Psoas muscle (tissue), 7 donors: ENCODE measurements at regions not wholly inside any gene's neighbourhood (a gene's known extent, or its start where the extent isn't known, plus 50 kb on each side); places are given as distances from the start of the nearest gene placed in this dataset.

Experiments
- ATAC-seq, 4 donors: fragments of 200-7000 bp; cut with Tn5 transposase; one replicate each; pipeline ENCODE4 v1.9.1; 2020; ENCODE audit warnings: moderate library complexity in 3 of 4, mild to moderate bottlenecking in 2 of 4
- DNase-seq, 2 donors: peaks; one replicate each; pipeline ENCODE4 v3.0.0-alpha.2; 2020
- H3K27ac ChIP-seq: fragments of 200-600 bp; one replicate; pipeline ENCODE4 v1.8.0; 2022
- H3K27me3 ChIP-seq, 3 donors: fragments of 200-600 bp in 1 of 3; one replicate each; pipeline versions ENCODE4 v1.6.1 to v1.8.0; 2013 to 2022; ENCODE audit warnings: low read length in 2 of 3, mild to moderate bottlenecking in 2 of 3, moderate library complexity in 1 of 3; ENCODE audit not compliant: insufficient read depth in 3 of 3
- H3K36me3 ChIP-seq, 2 donors: fragments of 200-600 bp in 1 of 2; one replicate each; pipeline versions ENCODE4 v1.6.1 to v1.8.0; 2013 to 2022; ENCODE audit warnings: low read depth in 1 of 2, mild to moderate bottlenecking in 1 of 2, moderate library complexity in 1 of 2; ENCODE audit not compliant: insufficient read depth in 1 of 2
- H3K4me1 ChIP-seq: fragments of 200-600 bp; one replicate; pipeline ENCODE4 v1.8.0; 2022
- H3K4me3 ChIP-seq: fragments of 200-600 bp; one replicate; pipeline ENCODE4 v1.8.0; 2022; ENCODE audit warnings: mild to moderate bottlenecking
- H3K9me3 ChIP-seq: fragments of 200-600 bp; one replicate; pipeline ENCODE4 v1.8.0; 2022
- CTCF ChIP-seq: fragments of 200-600 bp; IDR thresholded peaks from one replicate; pipeline ENCODE4 v1.8.0; 2022; ENCODE audit warnings: antibody characterized with exemption
- WGBS, 3 donors: extraction: QIAGEN DNeasy Blood & Tissue Kit; methylation state at CpG; one replicate each; pipeline versions ENCODE4 v1.1.6 to v1.1.7; 2013; 5-methylcytosine and 5-hydroxymethylcytosine counted together
- intact Hi-C, 2 donors: fragments of 100-400 bp; cut with DNase I; formaldehyde crosslinking; loops; one replicate each; pipeline versions ENCODE4 v1.11.0 to v1.14.2; 2022
- donor health status: healthy with polysubstance abuse.
- donor health status: DM: no; HTN: no; CAD: no; lungs with moderate emphysema.
- donor health status: Bipolar disorder and iron deficiency.
- donor health status: healthy.
- donor health status: DM: yes; HTN: yes; CAD: no.
- donor health status: DM: no; HTN: no; CAD: no.
- donor health status: DM: yes; HTN: yes; CAD: no.

- TF ChIP-seq CTCF: no peak
- H3K27ac ChIP-seq: no peak overlapping the region
- H3K36me3 ChIP-seq: no peaks in the 10 kb centered on the region
- 59 to 72% (median 65%) methylated on average over 3 of the region's 3 CpGs for WGBS, 3 donors
- no peak for DNase-seq
- H3K9me3 ChIP-seq: no peaks in the 10 kb centered on the region
- no peaks in the 10 kb centered on the region for H3K27me3 ChIP-seq
- intact Hi-C loops: no loop called here
- ATAC-seq: no peak
- no peak overlapping the region for H3K4me3 ChIP-seq
- H3K4me1 ChIP-seq: no peaks in the 10 kb centered on the region
These were observed 98.0 kb upstream of the DDX18 start for GRCh38 chr2:117716505-117716904.

- H3K27ac ChIP-seq: no peak overlapping the region
- H3K9me3 ChIP-seq: no peaks in the 10 kb centered on the region
- H3K27me3 ChIP-seq: no peaks in the 10 kb centered on the region
- TF ChIP-seq CTCF: no peak
- 46 to 61% (median 52%) methylated on average over 6 of the region's 6 CpGs for WGBS, 3 donors
- H3K4me1 ChIP-seq: no peaks in the 10 kb centered on the region
- ATAC-seq (no peak), DNase-seq (no peak)
- intact Hi-C loops: no loop called here
- no peak overlapping the region for H3K4me3 ChIP-seq
- no peaks in the 10 kb centered on the region for H3K36me3 ChIP-seq
These were observed 97.4 kb upstream of the DDX18 start for GRCh38 chr2:117717072-117717471.

DNA sequence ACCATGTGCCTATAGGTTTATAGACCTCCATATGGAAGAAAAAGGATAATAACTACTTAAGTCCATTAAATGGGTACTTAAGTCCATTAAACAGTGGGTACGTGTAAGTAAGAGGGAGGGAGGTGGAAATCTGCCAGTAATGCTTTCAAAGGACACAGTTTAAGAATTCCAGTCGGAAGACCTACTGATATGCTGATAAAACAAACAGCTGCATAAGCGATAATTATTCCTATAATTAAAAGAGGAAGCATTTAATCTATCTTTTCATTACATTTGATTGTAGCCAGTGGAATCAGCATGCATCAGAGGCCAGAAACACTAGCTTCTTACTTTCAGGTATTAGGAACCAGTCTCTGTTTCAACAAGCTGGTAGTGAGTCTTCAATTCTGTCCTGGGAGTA, 96.4 kb upstream of the DDX18 start:
- Histone ChIP-seq H3K27ac (no peak overlapping the region), H3K27me3 (no peaks in the 10 kb centered on the region), H3K4me1 (no peaks in the 10 kb centered on the region), H3K36me3 (no peaks in the 10 kb centered on the region), H3K9me3 (no peaks in the 10 kb centered on the region), H3K4me3 (no peak overlapping the region)
- DNase-seq (no peak), ATAC-seq (no peak)
- no peak for TF ChIP-seq CTCF
- intact Hi-C loops: no loop called here
- 41 to 50% (median 50%) methylated on average over 3 of the region's 3 CpGs for WGBS, 3 donors

DNA sequence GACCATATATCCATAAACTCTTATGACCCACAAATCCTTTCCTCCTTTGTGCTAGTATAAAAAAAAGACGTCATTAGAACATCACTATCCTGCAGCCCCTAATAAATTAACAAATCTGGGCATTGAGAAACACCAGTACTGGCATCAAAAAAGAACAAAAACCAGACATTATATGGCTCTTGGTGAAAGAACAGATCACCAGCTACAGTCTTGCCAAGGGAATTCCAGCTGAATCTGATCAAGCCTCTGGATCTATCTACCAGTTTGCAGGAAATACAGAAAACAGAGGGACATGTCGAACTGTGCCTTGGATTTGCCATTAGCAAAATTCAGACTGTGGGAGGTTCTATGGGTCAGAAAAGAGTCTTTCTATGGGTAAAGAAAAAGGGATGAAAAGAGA, 93.7 kb upstream of the DDX18 start:
- H3K9me3 ChIP-seq: no peaks in the 10 kb centered on the region
- H3K4me3 ChIP-seq: no peak overlapping the region
- DNase-seq (no peak), ATAC-seq (no peak)
- no peak for TF ChIP-seq CTCF
- peaks cover 0 to 2% (median 0%) of the 10 kb centered on the region in 3 donors for H3K27me3 ChIP-seq
- H3K36me3 ChIP-seq: no peaks in the 10 kb centered on the region
- intact Hi-C loops: no loop called here
- H3K27ac ChIP-seq: no peak overlapping the region
- H3K4me1 ChIP-seq: no peaks in the 10 kb centered on the region
- 26 to 68% (median 64%) methylated on average over 2 of the region's 2 CpGs for WGBS, 3 donors

DNA sequence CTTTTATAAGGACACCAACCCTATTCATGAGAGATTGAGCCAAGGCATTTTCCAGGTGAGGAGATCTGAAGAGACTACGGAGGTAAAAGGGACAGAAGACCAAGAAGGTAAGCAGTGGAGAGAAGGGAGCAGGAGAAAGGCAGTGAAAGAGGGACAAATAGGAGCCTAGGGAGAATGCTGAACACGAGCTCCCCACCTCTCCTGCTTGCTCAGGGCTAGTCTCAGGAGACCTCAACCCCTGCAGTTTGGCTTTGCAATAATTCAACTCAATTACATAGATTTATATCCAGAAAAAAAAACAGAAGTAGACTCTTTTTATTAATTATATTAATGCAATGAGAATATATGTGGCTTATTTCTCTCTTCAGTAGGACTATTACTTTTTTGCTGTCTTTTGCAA, 91.0 kb upstream of the DDX18 start:
- Histone ChIP-seq H3K4me3 (no peak overlapping the region), H3K27ac (no peak overlapping the region), H3K9me3 (no peaks in the 10 kb centered on the region), H3K36me3 (no peaks in the 10 kb centered on the region), H3K4me1 (no peaks in the 10 kb centered on the region), H3K27me3 (peaks cover 0 to 2% (median 0%) of the 10 kb centered on the region in 3 donors)
- intact Hi-C loops: no loop called here
- 55 to 72% (median 58%) methylated on average over 2 of the region's 2 CpGs for WGBS, 3 donors
- ATAC-seq (no peak), DNase-seq (no peak)
- TF ChIP-seq CTCF: no peak
